Upper lobe of left lung (tissue), 6 donors: ENCODE measurements at regions not wholly inside any gene's neighbourhood (a gene's known extent, or its start where the extent isn't known, plus 50 kb on each side); places are given as distances from the start of the nearest gene placed in this dataset.
"Not testable (repeated sequence)": the region's sequence is repeated elsewhere in the genome, so short reads cannot be mapped to it uniquely, and the experiment has no call there.

Experiments
- ATAC-seq, 2 donors: fragments of 200-7000 bp; cut with Tn5 transposase; one replicate each; pipeline ENCODE4 v1.9.1; 2022; ENCODE audit warnings: mild to moderate bottlenecking in 2 of 2, moderate library complexity in 2 of 2; ENCODE audit not compliant: low FRiP score in 2 of 2
- DNase-seq, 2 donors: peaks; one replicate each; pipeline ENCODE4 v3.0.0-alpha.2; 2019 to 2020
- H3K27ac ChIP-seq, 4 donors: fragments of 200-600 bp; sonication (generic); one replicate each; pipeline ENCODE4 v1.5.1; 2016 to 2019
- H3K27me3 ChIP-seq, 4 donors: fragments of 200-600 bp; sonication (generic); one replicate each; pipeline ENCODE4 v1.5.1; 2017 to 2019
- H3K36me3 ChIP-seq, 4 donors: fragments of 200-600 bp; sonication (generic); one replicate each; pipeline ENCODE4 v1.5.1; 2016 to 2019
- H3K4me1 ChIP-seq, 4 donors: fragments of 200-600 bp; sonication (generic); one replicate each; pipeline ENCODE4 v1.5.1; 2018 to 2019
- H3K4me3 ChIP-seq, 4 donors: fragments of 200-600 bp; sonication (generic); one replicate each; pipeline ENCODE4 v1.5.1; 2017 to 2019; ENCODE audit warnings: mild to moderate bottlenecking in 2 of 4, moderate library complexity in 1 of 4
- H3K9me3 ChIP-seq, 4 donors: fragments of 200-600 bp; sonication (generic); one replicate each; pipeline ENCODE4 v1.5.1; 2018 to 2019
- EP300 ChIP-seq, 4 donors: sonication (generic); formaldehyde crosslinking; IDR thresholded peaks; one replicate each; pipeline ENCODE4 v1.5.1; 2017; ENCODE audit warnings: antibody characterized with exemption in 4 of 4, control low read depth in 2 of 4
- POLR2A ChIP-seq, 4 donors: fragments of 450-650 bp; IDR thresholded peaks; one replicate each; pipeline ENCODE4 v1.5.1; 2016 to 2017; ENCODE audit warnings: antibody characterized with exemption in 4 of 4, mild to moderate bottlenecking in 2 of 4
- POLR2AphosphoS5 ChIP-seq, 2 donors: sonication (generic); formaldehyde crosslinking; IDR thresholded peaks; one replicate each; pipeline ENCODE4 v1.5.1; 2017; ENCODE audit warnings: antibody characterized with exemption in 2 of 2
- WGBS, 2 donors: methylation state at CpG; one replicate each; pipeline ENCODE4 v1.1.5; 2017 to 2018; 5-methylcytosine and 5-hydroxymethylcytosine counted together
- TF ChIP-seq, protein P1 (sequence below), 6 experiments: fragments of 450-650 bp in 4 of 6; fragments of 200-600 bp in 2 of 6; sonication (generic) in 2 of 6; IDR thresholded peaks; one replicate each; pipeline ENCODE4 v1.5.1; 2016 to 2019; ENCODE audit warnings: antibody characterized with exemption in 6 of 6
- donor health status: DM: no; HTN: no; CAD: no; lungs with moderate emphysema.
- donor health status: DM: no; HTN: yes; CAD: no; lungs with severe emphysema.

DNA sequence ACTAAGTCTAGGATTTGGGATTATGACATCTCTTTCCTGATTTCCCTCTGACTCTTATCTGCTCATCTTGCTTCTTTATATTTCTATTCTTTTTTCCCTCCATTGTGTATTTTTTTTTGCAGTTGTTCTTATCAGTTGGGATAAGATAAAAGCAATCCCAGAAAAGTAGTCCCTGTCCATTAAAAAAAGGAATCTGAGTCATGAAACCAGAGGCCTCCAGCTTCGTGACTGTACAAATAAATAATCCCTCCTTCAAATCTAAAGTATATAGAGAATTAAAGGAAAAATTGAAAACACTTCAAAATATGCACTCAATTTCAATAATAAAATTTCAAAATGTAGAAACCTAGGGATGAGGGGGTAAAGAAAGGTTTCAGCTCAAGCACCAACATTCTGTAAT, 317.8 kb upstream of the NT5E start:
- TF ChIP-seq, protein P1, sequence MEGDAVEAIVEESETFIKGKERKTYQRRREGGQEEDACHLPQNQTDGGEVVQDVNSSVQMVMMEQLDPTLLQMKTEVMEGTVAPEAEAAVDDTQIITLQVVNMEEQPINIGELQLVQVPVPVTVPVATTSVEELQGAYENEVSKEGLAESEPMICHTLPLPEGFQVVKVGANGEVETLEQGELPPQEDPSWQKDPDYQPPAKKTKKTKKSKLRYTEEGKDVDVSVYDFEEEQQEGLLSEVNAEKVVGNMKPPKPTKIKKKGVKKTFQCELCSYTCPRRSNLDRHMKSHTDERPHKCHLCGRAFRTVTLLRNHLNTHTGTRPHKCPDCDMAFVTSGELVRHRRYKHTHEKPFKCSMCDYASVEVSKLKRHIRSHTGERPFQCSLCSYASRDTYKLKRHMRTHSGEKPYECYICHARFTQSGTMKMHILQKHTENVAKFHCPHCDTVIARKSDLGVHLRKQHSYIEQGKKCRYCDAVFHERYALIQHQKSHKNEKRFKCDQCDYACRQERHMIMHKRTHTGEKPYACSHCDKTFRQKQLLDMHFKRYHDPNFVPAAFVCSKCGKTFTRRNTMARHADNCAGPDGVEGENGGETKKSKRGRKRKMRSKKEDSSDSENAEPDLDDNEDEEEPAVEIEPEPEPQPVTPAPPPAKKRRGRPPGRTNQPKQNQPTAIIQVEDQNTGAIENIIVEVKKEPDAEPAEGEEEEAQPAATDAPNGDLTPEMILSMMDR (IDR thresholded peaks at IDR 0.05), result no peak
- TF ChIP-seq EP300 (IDR thresholded peaks at IDR 0.05), result no peak
- no peak for TF ChIP-seq POLR2A (IDR thresholded peaks at IDR 0.05)
- no peak for TF ChIP-seq POLR2AphosphoS5 (IDR thresholded peaks at IDR 0.05)
- no peak for DNase-seq
- WGBS, 2 donors, result 45 to 51% methylated on average over 1 of the region's 1 CpG
- Histone ChIP-seq H3K9me3 (no peaks in the 10 kb centered on the region), H3K4me1 (no peaks in the 10 kb centered on the region), H3K27ac (no peak overlapping the region), H3K4me3 (no peak overlapping the region), H3K27me3 (no peaks in the 10 kb centered on the region), H3K36me3 (no peaks in the 10 kb centered on the region)
- ATAC-seq, result no peak

DNA sequence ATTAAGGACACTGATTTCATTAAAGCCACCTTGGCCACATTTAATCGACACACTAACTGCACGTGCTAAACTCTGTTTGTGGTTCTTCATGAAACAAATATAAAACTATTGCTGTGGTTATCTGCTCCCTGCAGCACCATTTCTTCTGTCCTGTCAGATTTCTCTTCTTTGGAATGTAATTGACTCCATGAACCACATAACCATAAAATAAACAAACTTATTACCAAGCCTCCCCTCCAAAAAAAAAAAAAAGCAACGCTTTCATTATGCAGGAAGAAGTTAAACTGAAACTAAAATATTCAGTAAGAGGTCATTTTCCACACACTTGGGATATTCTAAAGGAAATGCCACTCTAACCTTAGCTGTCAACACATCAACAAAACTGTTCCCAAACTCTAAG, 319.1 kb upstream of the NT5E start:
- DNase-seq, result no peak
- H3K4me3 ChIP-seq, result no peak overlapping the region
- 64 to 70% methylated on average over 3 of the region's 3 CpGs for WGBS, 2 donors

DNA sequence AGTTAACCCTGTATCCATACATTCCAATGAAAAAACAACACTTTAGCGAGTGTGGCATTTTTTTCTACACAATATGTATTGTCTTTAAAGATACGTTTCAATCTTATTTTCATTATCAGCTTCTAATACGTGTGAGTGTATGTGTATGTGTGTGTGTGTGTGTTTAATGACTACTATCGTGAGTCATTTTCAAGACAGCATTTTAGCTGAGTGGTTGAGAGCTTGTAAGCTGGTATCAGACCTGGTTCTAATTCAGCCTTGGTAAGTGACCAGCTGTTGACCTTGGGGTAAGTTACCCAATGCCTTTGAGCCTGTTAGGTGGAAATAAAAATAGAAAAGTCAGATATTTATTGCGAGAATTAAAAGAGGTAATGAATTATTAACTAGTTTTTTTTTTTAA, 320.0 kb upstream of the NT5E start:
- Histone ChIP-seq H3K36me3 (no peaks in the 10 kb centered on the region), H3K4me1 (no peaks in the 10 kb centered on the region), H3K9me3 (no peaks in the 10 kb centered on the region), H3K27ac (no peak overlapping the region), H3K4me3 (no peak overlapping the region), H3K27me3 (no peaks in the 10 kb centered on the region)
- DNase-seq (no peak), ATAC-seq (no peak)
- 69 to 80% methylated on average over 5 of the region's 5 CpGs for WGBS, 2 donors
- TF ChIP-seq, protein P1 (IDR thresholded peaks at IDR 0.05), result no peak
- TF ChIP-seq EP300 (IDR thresholded peaks at IDR 0.05) (no peak), POLR2A (IDR thresholded peaks at IDR 0.05) (no peak)

More for the DNA sequence above, 319.1 kb upstream of the NT5E start:
- Histone ChIP-seq H3K27me3 (no peaks in the 10 kb centered on the region), H3K27ac (no peak overlapping the region), H3K4me1 (no peaks in the 10 kb centered on the region), H3K36me3 (no peaks in the 10 kb centered on the region), H3K9me3 (no peaks in the 10 kb centered on the region)
- TF ChIP-seq, protein P1 (IDR thresholded peaks at IDR 0.05), result no peak
- no peak for TF ChIP-seq EP300 (IDR thresholded peaks at IDR 0.05)
- TF ChIP-seq POLR2A (IDR thresholded peaks at IDR 0.05), result no peak
- no peak for TF ChIP-seq POLR2AphosphoS5 (IDR thresholded peaks at IDR 0.05)
- ATAC-seq, result no peak

DNA sequence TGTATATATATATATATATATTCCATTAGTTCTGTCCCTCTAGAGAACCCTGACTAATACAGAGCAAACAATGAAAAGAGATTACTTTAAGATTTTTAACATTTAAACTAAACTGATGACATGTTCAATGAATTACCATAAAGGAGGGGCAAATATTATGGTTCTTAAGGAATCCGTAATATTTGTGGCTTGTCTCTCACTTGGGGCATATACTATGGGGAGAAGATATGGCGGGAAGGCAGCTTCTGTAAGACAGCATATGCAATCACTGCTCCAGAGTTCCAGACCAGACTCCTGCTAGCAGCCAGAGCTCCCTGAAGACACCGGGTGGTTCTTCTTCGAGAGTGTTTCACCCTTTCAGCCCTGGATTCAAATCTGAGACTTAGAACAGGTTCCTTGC, 321.1 kb upstream of the NT5E start:
- Histone ChIP-seq H3K9me3 (no peaks in the 10 kb centered on the region), H3K27ac (no peak overlapping the region), H3K36me3 (no peaks in the 10 kb centered on the region), H3K4me1 (no peaks in the 10 kb centered on the region), H3K4me3 (no peak overlapping the region), H3K27me3 (no peaks in the 10 kb centered on the region)
- ATAC-seq, result no peak
- WGBS, 2 donors, result 52 to 72% methylated on average over 3 to 4 of the region's 4 CpGs
- DNase-seq, result no peak
- no peak for TF ChIP-seq EP300 (IDR thresholded peaks at IDR 0.05)
- TF ChIP-seq, protein P1 (IDR thresholded peaks at IDR 0.05), result no peak
- no peak for TF ChIP-seq POLR2AphosphoS5 (IDR thresholded peaks at IDR 0.05)
- TF ChIP-seq POLR2A (IDR thresholded peaks at IDR 0.05), result no peak

DNA sequence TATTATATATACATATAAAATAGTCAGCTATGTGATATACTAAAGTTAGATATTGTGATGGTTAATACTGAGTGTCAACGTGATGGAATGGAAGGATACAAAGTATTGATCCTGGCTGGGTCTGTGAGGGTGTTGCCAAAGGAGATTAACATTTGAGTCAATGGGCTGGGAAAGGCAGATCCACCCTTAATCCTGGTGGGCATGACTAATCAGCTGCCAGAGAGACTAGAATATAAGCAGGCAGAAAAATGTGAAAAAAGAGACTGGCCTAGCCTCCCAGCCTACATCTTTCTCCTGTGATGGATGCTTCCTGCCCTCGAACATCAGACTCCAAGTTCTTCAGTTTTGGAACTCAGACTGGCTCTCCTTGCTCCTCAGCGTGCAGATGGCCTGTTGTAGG, 321.6 kb upstream of the NT5E start:
- H3K36me3 ChIP-seq, DNase-seq, H3K4me1 ChIP-seq, H3K27me3 ChIP-seq, ATAC-seq, H3K9me3 ChIP-seq, H3K4me3 ChIP-seq, H3K27ac ChIP-seq: not testable (repeated sequence)
- WGBS, 2 donors, result 62 to 74% methylated on average over 3 of the region's 3 CpGs
